IMR-90 (cell line): ENCODE measurements at regions not wholly inside any gene's neighbourhood (a gene's known extent, or its start where the extent isn't known, plus 50 kb on each side); places are given as distances from the start of the nearest gene placed in this dataset.

ENCODE experiments used
- ATAC-seq: fragments of 200-7000 bp; cut with Tn5 transposase; 2 replicates; pipeline ENCODE4 v1.9.1; 2020; ENCODE audit warnings: low read depth, mild to moderate bottlenecking, moderate library complexity
- BruUV-seq: library from RNA; stranded (reverse); fragments of 400-500 nt; replicated peaks from 2 replicates; lab custom pipeline; 2021; lab: Mats Ljungman, UMichigan
- CTCF ChIA-PET: fragments of 300-600 bp; formaldehyde crosslinking; extraction: SDS; loops from one replicate; lab custom pipeline; 2021; ENCODE audit warnings: antibody characterized with exemption; lab: Yijun Ruan, JAX
- POLR2A ChIA-PET: fragments of 300-600 bp; sonication (Branson Sonifier 250); formaldehyde crosslinking; loops from one replicate; lab custom pipeline; 2022; ENCODE audit warnings: antibody characterized with exemption; ENCODE audit not compliant: unreplicated experiment; lab: Charles Lee
- DNase-seq: peaks from one replicate; pipeline ENCODE4 v3.0.0; 2013
- H2AFZ ChIP-seq: replicated peaks from 2 replicates; pipeline ENCODE3; 2013; ENCODE audit warnings: low read length, mild to moderate bottlenecking; ENCODE audit not compliant: poor library complexity
- H2AK5ac ChIP-seq: 2 replicates; pipeline ENCODE4 v1.6.1; 2013; ENCODE audit warnings: low read depth, low read length, inconsistent platforms
- H2AK9ac ChIP-seq: replicated peaks from 2 replicates; pipeline ENCODE3; 2013; ENCODE audit warnings: mild to moderate bottlenecking, low read depth, low read length, moderate library complexity; ENCODE audit not compliant: poor library complexity
- H2BK120ac ChIP-seq: 2 replicates; pipeline ENCODE4 v1.6.1; 2013; ENCODE audit warnings: low read depth, low read length, inconsistent platforms
- H2BK15ac ChIP-seq: 3 replicates; pipeline ENCODE4 v1.6.1; 2013; ENCODE audit warnings: low read depth, low read length, inconsistent platforms
- H2BK20ac ChIP-seq: 2 replicates; pipeline ENCODE4 v1.6.1; 2013; ENCODE audit warnings: low read depth, mild to moderate bottlenecking, inconsistent platforms, low read length, moderate library complexity
- H2BK5ac ChIP-seq: 2 replicates; pipeline ENCODE4 v1.6.1; 2013; ENCODE audit warnings: mild to moderate bottlenecking, low read depth, low read length, inconsistent platforms; ENCODE audit not compliant: poor library complexity, severe bottlenecking
- H3K14ac ChIP-seq: replicated peaks from 2 replicates; pipeline ENCODE4 v1.6.1; 2013; ENCODE audit warnings: low read depth, low read length, inconsistent platforms
- H3K18ac ChIP-seq: 2 replicates; pipeline ENCODE4 v1.6.1; 2013; ENCODE audit warnings: low read depth, low read length, control low read depth
- H3K23ac ChIP-seq: 2 replicates; pipeline ENCODE4 v1.6.1; 2013; ENCODE audit warnings: low read depth, low read length, inconsistent platforms
- H3K27ac ChIP-seq: 2 replicates; pipeline ENCODE4 v1.5.1; 2013; ENCODE audit warnings: mild to moderate bottlenecking, control low read depth, low read length; ENCODE audit not compliant: insufficient read depth
- H3K27me3 ChIP-seq: 2 replicates; pipeline ENCODE4 v1.6.1; 2013; ENCODE audit warnings: low read length; ENCODE audit not compliant: control insufficient read depth, insufficient read depth
- H3K36me3 ChIP-seq: 2 replicates; pipeline ENCODE4 v1.6.1; 2013; ENCODE audit warnings: low read length, mixed read lengths; ENCODE audit not compliant: control insufficient read depth, insufficient read depth
- H3K4ac ChIP-seq: 2 replicates; pipeline ENCODE4 v1.6.1; 2013; ENCODE audit warnings: low read depth, low read length, inconsistent platforms
- H3K4me1 ChIP-seq: 2 replicates; pipeline ENCODE4 v1.6.1; 2013; ENCODE audit warnings: low read length, mixed read lengths; ENCODE audit not compliant: control insufficient read depth, insufficient read depth
- H3K4me2 ChIP-seq: 2 replicates; pipeline ENCODE4 v1.6.1; 2013; ENCODE audit warnings: low read depth, mild to moderate bottlenecking, control low read depth, low read length, moderate library complexity
- H3K4me3 ChIP-seq: 2 replicates; pipeline ENCODE4 v1.5.1; 2013; ENCODE audit warnings: low read depth, mild to moderate bottlenecking, control low read depth, low read length, moderate library complexity; ENCODE audit not compliant: insufficient read depth
- H3K56ac ChIP-seq: 2 replicates; pipeline ENCODE4 v1.6.1; 2013; ENCODE audit warnings: low read length, inconsistent platforms; ENCODE audit not compliant: insufficient read depth; ENCODE audit errors: extremely low read depth
- H3K79me1 ChIP-seq, 2 experiments: 2 replicates each; pipeline ENCODE4 v1.6.1; 2013; ENCODE audit warnings: low read length in 2 of 2, inconsistent platforms in 1 of 2, low read depth in 1 of 2
- H3K9ac ChIP-seq: 2 replicates; pipeline ENCODE4 v1.6.1; 2013; ENCODE audit warnings: low read depth, low read length, control low read depth
- H3K9me1 ChIP-seq: 2 replicates; pipeline ENCODE4 v1.6.1; 2013; ENCODE audit warnings: low read length, inconsistent platforms; ENCODE audit not compliant: insufficient read depth
- H3K9me3 ChIP-seq: 2 replicates; pipeline ENCODE4 v1.6.1; 2013; ENCODE audit warnings: low read length; ENCODE audit not compliant: control insufficient read depth, insufficient read depth
- H4K20me1 ChIP-seq: 2 replicates; pipeline ENCODE4 v1.6.1; 2013; ENCODE audit warnings: low read length, inconsistent platforms; ENCODE audit not compliant: insufficient read depth
- H4K5ac ChIP-seq: 2 replicates; pipeline ENCODE4 v1.6.1; 2013; ENCODE audit warnings: mild to moderate bottlenecking, low read depth, low read length, control low read depth
- H4K8ac ChIP-seq, 2 experiments: 2 replicates each; pipeline ENCODE4 v1.6.1; 2013; ENCODE audit warnings: low read depth in 2 of 2, low read length in 2 of 2, control low read depth in 1 of 2, inconsistent platforms in 1 of 2
- H4K91ac ChIP-seq: 2 replicates; pipeline ENCODE4 v1.6.1; 2013; ENCODE audit warnings: low read depth, low read length, inconsistent platforms; ENCODE audit not compliant: insufficient read depth
- BHLHE40 ChIP-seq: fragments of 150-350 bp; IDR thresholded peaks from 2 replicates; pipeline ENCODE4 v1.6.1; 2016; ENCODE audit warnings: mild to moderate bottlenecking, low read depth, low read length
- CEBPB ChIP-seq: IDR thresholded peaks from 2 replicates; pipeline ENCODE4 v1.6.1; 2012; ENCODE audit warnings: low read depth, low read length, improper control_type of control experiment
- CHD1 ChIP-seq: IDR thresholded peaks from 2 replicates; pipeline ENCODE4 v1.6.1; 2012; ENCODE audit warnings: low read depth, low read length, improper control_type of control experiment
- MAZ ChIP-seq: IDR thresholded peaks from 2 replicates; pipeline ENCODE4 v1.6.1; 2012; ENCODE audit warnings: low read depth, mild to moderate bottlenecking, low read length, improper control_type of control experiment, moderate library complexity, borderline replicate concordance
- MXI1 ChIP-seq: IDR thresholded peaks from 2 replicates; pipeline ENCODE4 v1.6.1; 2012; ENCODE audit warnings: low read depth, mild to moderate bottlenecking, low read length, moderate library complexity, borderline replicate concordance
- RFX5 ChIP-seq: IDR thresholded peaks from 2 replicates; pipeline ENCODE4 v1.8.0; 2012; ENCODE audit warnings: low read depth, mild to moderate bottlenecking, low read length, moderate library complexity
- SMC3 ChIP-seq: fragments of 150-350 bp; IDR thresholded peaks from 2 replicates; pipeline ENCODE4 v1.6.1; 2016; ENCODE audit warnings: low read depth, mild to moderate bottlenecking, antibody characterized with exemption, low read length, moderate library complexity
- WGBS, 2 experiments: methylation state at CpG; one replicate each; pipeline versions ENCODE4 v1.1.5 to v1.1.7; 2013; ENCODE audit warnings: missing lambda C conversion rate in 2 of 2; ENCODE audit not compliant: insufficient read length in 1 of 2; ENCODE audit errors: extremely low coverage in 2 of 2; 5-methylcytosine and 5-hydroxymethylcytosine counted together
- dilution Hi-C: fragments of 300-500 bp; cut with HindIII; formaldehyde crosslinking; loops from one replicate; pipeline ENCODE4 v1.14.3; 2018; ENCODE audit warnings: low sequenced_read_pairs; ENCODE audit not compliant: unreplicated experiment
- in situ Hi-C: fragments of 300-500 bp; cut with MboI; formaldehyde crosslinking; loops from 3 replicates; pipeline ENCODE4 v1.14.3; 2019; ENCODE audit warnings: low sequenced_read_pairs, inconsistent platforms, mixed read lengths
- intact Hi-C: fragments of 100-400 bp; cut with micrococcal nuclease; formaldehyde crosslinking; loops from 2 replicates; pipeline ENCODE4 v1.10.0; 2022

- Histone ChIP-seq H3K23ac (no peak overlapping the region), H3K4me3 (no peak overlapping the region), H3K56ac (no peak overlapping the region), H3K79me1 (no peaks in the 10 kb centered on the region), H3K27me3 (no peaks in the 10 kb centered on the region), H3K14ac (no peak overlapping the region), H4K91ac (no peak overlapping the region), H4K8ac (no peak overlapping the region), H2BK120ac (no peak overlapping the region), H4K5ac (no peak overlapping the region), H3K27ac (no peak overlapping the region), H3K4ac (no peak overlapping the region), H2AK5ac (no peak overlapping the region), H3K9me1 (no peaks in the 10 kb centered on the region), H3K36me3 (no peaks in the 10 kb centered on the region), H3K18ac (no peak overlapping the region), H2AK9ac (no peak overlapping the region), H3K4me2 (no peak overlapping the region), H4K20me1 (no peaks in the 10 kb centered on the region), H2BK20ac (no peak overlapping the region), H3K4me1 (peaks cover 4% of the 10 kb centered on the region; the same call in 1 of the 2 replicates), H2BK5ac (no peak overlapping the region), H2BK15ac (no peak overlapping the region), H2AFZ (no peak overlapping the region), H3K9ac (no peak overlapping the region), H3K9me3 (no peaks in the 10 kb centered on the region)
- dilution Hi-C loops (no loop called here), in situ Hi-C loops (no loop called here), intact Hi-C loops (no loop called here)
- ATAC-seq (peak; percentile 37), DNase-seq (peak; percentile 68)
- ChIA-PET CTCF (interaction anchor here (0.6 kb wide), 1 partner anchor 78 kb away, joined by 4 read pairs; no protein-coding TSS in a partner anchor), POLR2A (no interaction called here)
- WGBS, 2 experiments: no CpG with 5 or more reads among the region's 3 CpGs
- TF ChIP-seq CEBPB (no peak), MAZ (no peak), MXI1 (no peak), SMC3 (no peak), BHLHE40 (no peak), RFX5 (no peak), CHD1 (no peak)
- BruUV-seq: no TSS peak
These were observed 890.6 kb upstream of the NR2F2 start for GRCh38 chr15:95439922-95440376.
